ENCODE measurements at regions not wholly inside any gene's neighbourhood (a gene's known extent, or its start where the extent isn't known, plus 50 kb on each side); places are given as distances from the start of the nearest gene placed in this dataset.

DNA sequence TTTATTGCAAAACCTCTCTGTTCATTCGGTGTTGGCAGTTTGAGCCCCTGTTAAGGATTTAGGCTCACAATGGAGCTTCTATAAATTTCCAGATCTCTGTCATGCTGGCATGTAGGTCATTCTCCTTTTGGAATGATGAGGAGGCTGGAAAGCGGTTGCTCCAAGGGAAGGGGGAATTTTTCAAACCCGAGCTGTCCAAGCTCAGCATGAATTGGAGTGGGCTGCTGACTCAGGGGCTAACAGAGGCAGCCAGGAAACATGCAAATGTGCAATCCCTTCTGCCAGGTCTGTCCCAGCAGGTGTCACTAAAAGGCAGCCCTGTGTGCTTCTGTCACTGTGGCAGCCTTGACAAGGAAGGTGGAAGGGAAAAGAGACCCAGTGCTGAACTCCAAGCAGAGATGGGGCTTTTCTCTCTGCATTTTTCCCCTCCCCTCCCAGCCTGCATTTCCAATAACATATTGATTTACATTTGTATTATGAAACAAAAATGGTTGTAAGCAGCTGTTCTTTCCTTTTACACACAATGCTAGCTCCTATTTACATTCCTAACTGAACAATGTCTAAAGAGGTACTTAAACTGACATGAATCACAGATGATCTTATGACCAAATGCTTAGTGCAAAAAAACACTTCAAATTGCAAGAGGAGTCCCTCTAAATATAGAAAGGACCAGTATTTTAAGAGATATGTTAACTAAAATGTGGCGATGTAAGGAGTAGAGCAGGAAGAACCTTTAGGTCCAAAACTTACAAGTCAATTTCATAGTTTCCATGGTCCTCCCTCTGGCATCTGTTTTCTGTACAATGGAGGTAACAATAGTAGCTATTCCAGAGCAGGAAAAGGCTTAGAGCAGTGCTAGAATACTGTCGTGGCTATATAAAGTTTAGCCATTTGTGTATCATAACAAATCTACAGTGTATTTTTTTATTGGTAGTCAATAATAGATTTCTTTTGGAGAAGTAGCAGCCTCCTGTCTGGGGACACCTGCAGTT is 84.5 kb upstream of the ATP10A start:
- peak; percentile 92 for DNase-seq

DNA sequence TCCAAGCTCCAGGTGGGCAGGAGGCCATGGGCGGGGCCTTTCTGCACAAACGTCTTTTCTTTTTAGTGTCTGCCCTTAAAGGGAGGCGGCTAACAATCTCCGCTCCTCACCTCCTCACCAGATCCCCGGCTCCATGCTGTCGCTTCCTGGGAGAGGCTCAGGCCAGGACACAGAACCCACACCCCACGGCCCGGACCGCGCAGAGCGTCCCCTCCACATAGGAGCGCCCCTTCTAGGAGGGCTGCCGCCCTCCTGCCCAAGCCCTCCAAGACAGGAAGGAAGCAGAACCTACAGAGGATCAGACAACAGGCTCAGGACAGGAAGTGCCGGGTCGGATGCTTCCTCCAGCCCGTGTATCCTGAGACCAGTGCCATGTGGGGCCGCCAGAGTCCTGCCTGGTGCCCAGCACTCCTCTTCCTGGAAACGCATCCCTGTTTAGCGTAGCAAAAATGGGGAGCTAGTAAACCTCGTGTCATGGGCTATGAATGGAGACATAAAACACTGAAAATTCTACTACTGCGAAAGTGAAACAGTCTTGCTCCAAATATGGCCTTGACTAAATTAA is 83.2 kb upstream of the ATP10A start:
- DNase-seq: no peak

DNA sequence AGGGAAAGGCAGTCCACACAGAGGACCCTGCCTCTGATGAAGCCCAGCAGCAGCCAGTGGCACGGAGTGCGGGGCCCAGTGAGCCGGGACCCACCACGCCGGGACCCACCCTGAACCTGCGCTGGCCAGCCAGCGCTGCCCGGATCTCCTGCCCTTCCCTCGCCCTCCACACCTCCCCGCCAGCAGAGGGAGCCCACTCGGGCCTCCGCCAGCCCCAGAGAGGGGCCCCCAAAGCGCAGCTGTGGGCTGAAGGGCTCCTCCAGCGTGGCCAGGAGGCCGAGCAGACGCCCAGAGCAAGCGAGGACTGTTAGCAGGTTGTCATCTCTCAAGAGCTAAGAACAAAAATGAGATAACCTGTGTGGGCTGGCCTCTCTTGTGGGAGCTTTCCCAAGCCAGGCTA is 81.3 kb upstream of the ATP10A start:
- DNase-seq: no peak

DNA sequence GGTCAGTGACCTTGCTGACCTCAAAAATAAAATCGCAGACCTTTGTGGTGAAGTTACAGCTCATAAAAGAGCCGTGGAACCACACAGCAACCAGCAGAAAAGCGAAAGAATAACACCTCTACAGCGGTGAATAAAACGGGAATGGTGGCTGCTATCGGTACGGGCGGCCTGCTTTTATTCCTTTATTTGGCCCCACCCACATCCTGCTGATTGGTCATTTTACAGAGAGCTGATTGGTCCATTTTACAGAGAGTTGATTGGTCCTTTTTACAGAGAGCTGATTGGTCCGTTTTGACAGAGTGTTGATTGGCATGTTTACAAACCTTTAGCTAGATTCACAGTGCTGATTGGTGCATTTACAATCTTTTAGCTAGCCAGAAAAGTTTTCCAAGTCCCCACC is 80.7 kb upstream of the ATP10A start:
- no peak for DNase-seq

DNA sequence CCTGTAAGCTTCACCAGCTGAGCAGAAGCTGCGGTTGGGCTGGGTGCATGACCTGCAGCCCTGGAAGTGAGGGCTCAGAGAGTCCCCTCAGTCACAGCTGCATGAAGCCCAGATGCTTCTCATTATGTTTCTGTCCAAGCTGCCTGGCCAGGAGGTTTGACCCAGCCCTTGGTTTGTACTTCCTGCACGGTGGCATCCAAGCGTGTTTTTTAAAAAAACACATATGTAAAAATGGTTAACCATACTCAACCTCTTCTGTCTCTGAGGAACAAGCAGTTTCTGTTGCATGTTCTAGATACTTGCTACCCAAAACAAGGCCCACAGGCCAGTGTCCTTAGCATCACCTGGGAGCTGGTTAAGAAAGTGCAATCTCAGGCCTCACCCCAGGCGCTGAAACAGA is 76.0 kb upstream of the ATP10A start:
- DNase-seq: no peak

DNA sequence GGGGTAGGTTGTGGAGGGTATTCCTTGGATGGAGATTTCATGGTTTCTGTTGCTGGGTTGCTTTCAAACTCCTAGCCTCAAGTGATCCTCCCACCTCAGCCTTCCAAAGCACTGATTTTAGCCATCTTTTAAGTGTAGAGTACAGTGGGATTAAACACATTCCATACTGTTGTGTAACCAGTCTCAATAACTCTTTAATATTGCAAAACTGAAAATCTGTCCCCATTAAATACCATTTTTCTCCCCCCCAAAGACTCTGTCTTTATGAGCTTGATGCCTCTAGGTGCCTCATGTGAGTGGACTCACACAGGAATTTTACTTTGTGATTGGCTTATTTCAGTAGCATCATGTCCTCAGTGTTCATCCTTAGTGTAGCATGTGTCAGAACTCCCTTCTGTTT is 74.7 kb upstream of the ATP10A start:
- no peak for DNase-seq

DNA sequence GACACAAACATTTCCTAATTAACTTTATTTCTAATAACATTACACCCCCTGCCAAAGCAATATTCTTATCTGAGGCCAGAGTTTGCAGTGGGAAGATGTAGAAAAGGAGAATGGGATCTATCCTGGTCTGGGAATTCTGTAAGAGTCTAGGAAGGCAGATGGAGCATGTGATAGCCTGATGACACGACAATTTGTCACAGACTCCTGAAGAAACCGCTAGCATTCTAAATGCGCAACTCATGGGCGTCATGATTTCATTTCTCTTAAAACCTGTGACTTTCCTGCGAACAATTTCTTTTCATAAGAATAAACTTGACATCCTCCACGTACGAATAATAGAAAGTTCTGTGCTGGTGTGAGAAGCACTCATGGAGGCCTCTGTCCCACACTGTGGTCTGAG is 72.9 kb upstream of the ATP10A start:
- no peak for DNase-seq

DNA sequence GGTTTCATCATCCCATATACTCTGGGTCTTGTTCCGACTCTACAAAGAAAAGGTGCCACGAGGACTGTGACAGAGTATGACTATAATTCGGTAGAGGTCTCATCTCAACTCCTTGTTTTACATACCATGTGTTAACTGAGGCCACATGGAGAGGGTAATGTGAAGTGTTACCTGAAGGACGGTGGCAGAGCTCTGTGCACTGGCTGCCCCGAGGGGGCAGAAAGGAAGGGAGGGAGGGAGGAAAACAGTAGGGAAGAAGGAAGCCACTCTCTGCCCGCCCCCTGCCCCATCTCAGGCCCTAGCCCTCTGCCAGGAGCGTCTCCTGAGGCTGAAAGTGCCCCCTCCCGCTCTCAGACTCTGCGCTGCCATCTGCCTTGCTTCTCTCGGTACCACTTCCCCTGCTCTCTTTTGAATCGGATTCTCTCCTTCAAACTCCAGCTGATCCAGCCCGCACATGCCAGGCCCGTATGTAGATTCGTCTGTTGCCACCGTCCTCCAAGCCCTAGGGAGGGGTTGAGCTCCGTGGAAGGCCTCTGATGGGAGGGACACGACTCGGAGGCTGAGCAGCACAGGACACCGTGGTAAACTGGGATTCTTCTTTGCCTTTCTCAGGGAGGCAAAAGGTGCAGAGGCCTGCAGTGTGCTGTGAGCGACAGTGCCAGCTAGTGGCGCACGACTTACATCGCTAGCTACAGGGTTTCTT is 70.5 kb upstream of the ATP10A start:
- DNase-seq: no peak

DNA sequence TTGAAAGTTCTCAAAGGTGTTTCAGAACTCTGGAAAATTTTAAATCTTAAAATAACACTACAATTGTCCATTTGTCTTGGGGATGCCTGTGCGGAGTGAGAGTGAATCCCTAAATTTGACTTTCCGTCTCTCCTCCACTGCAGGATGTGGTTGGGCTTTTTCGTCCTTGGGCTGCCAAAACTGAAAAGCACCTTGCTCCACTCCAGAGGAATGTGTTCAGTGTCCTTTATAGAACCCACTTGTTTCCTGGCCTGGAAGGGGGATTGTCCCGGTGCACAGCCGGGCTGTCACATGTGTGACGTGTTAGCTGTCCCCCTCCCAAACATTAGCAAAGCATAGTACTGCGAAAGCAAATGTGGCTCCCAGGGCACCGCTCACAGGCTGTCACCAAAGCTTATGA is 69.6 kb upstream of the ATP10A start:
- DNase-seq: no peak

DNA sequence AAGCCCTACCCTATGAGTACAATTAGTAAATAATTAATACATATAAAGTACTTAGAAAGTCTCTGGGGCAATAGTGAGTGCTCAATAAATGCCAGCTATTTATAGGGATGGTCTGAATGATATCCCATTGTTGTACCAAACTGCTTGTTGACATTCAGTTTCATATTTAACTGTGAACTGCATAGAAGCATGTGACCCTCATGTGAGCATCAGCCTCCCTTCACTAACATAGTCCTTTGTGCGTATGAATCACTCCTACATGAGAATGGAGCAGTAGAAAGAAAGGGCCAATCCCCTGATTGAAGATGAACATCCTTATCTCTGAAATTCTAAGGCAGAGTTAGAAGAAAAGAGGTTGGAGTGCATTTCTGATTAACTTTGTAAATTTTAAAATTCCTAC is 68.7 kb upstream of the ATP10A start:
- DNase-seq: no peak

DNA sequence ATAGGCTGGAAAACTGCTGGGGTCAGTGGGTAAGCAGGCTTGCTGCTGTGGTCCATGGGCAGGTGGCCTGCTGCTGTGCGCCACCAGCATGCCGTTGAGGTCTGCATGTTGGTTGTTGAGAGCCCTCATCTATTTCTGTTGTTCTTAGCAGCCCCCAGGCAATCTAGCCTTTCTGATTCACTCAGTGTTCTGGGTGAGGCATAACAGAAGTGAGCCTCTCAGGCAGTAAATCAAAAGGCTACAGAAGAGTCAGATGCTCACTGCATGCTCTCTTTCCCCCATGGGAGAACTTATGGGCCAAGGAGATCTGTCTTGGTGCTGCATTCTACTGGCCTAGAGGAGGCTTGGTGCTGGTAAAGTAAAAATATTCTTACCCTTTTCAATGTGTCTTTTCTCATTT is 67.8 kb upstream of the ATP10A start:
- no peak for DNase-seq
